ENCODE measurements at regions not wholly inside any gene's neighbourhood (a gene's known extent, or its start where the extent isn't known, plus 50 kb on each side); places are given as distances from the start of the nearest gene placed in this dataset.

DNA sequence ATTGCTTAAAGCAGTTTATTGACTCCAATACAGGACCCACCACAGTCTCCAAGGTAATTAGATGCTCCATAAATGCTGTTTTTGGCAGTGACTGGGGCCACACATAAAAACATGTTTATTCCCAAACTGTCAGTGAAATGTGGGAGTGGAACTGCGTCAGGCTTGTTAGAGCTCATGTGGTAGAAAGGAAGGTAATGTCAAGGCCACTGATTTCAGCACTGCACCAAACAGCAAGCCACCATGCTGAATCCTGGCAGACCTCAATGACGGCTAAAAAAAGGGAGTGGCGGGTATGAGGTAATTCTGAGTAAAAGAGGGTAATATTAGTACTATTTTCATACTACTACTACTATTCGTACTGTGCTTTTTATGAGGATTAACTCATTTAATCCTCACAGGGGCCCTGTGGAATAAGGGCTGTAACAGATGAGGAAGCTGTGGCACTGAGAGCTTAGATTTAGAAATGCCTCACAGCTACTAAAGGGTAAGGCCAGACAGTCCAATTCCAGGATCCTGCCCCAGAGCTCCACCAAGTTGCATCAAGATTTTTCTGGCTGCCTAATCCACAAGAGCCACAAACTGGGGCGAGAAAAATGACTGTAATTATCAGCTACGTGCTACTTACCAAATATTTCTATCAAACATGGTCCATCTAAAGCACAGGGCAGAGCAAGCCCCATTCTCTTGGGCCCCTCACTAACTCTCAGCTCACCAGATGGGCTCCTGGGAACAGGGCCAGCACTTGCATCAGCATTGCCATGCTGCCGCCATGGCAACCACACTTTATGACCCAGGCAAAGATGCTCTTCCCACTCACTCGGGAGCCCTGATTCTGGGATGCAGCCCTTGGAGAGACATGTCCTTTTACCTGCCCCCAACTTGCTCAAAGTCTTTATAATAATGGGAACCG is 83.6 kb upstream of the SPATA12 start:
- Histone ChIP-seq H3K36me3 (ENCODE audit: control insufficient read depth in 3 of 3, insufficient read depth in 3 of 3, low read length in 3 of 3) (no peaks in the 10 kb centered on the region), H3K4me3 (ENCODE audit: low read length in 3 of 3) (no peak overlapping the region), H3K9me3 (ENCODE audit: control insufficient read depth in 3 of 3, low read length in 3 of 3) (no peaks in the 10 kb centered on the region), H3K9ac (ENCODE audit: low read depth in 1 of 3, low read length in 3 of 3) (no peak overlapping the region), H3K27me3 (ENCODE audit: control insufficient read depth in 3 of 3, insufficient read depth in 3 of 3, low read length in 3 of 3) (no peaks in the 10 kb centered on the region), H3K27ac (ENCODE audit: low read depth, low read length) (peak overlapping the region; percentile 34), H3K4me1 (ENCODE audit: control insufficient read depth in 3 of 3, insufficient read depth in 3 of 3, low read length in 3 of 3) (peaks cover 0 to 3% (median 0%) of the 10 kb centered on the region in 3 donors)

GRCh38 chr3:56975567-56975966 is 84.9 kb upstream of the SPATA12 start:
- H3K27me3 ChIP-seq (ENCODE audit: control insufficient read depth in 3 of 3, insufficient read depth in 3 of 3, low read length in 3 of 3) = no peaks in the 10 kb centered on the region
- H3K9ac ChIP-seq (ENCODE audit: low read depth in 1 of 3, low read length in 3 of 3) = no peak overlapping the region
- no peak overlapping the region for H3K27ac ChIP-seq (ENCODE audit: low read depth, low read length)
- no peaks in the 10 kb centered on the region for H3K36me3 ChIP-seq (ENCODE audit: control insufficient read depth in 3 of 3, insufficient read depth in 3 of 3, low read length in 3 of 3)
- no peaks in the 10 kb centered on the region for H3K9me3 ChIP-seq (ENCODE audit: control insufficient read depth in 3 of 3, low read length in 3 of 3)
- no peaks in the 10 kb centered on the region for H3K4me1 ChIP-seq (ENCODE audit: control insufficient read depth in 3 of 3, insufficient read depth in 3 of 3, low read length in 3 of 3)
- H3K4me3 ChIP-seq (ENCODE audit: low read length in 3 of 3) = no peak overlapping the region

- no peak overlapping the region for H3K27ac ChIP-seq (ENCODE audit: low read depth, low read length)
- H3K9ac ChIP-seq (ENCODE audit: low read depth in 1 of 3, low read length in 3 of 3) = no peak overlapping the region
These were observed 86.1 kb upstream of the SPATA12 start for GRCh38 chr3:56974247-56974930.

GRCh38 chr3:56971816-56972215 is 88.6 kb upstream of the SPATA12 start:
- Histone ChIP-seq H3K9me3 (ENCODE audit: control insufficient read depth in 3 of 3, low read length in 3 of 3) (no peaks in the 10 kb centered on the region), H3K9ac (ENCODE audit: low read depth in 1 of 3, low read length in 3 of 3) (no peak overlapping the region), H3K4me3 (ENCODE audit: low read length in 3 of 3) (no peak overlapping the region), H3K4me1 (ENCODE audit: control insufficient read depth in 3 of 3, insufficient read depth in 3 of 3, low read length in 3 of 3) (no peaks in the 10 kb centered on the region), H3K27ac (ENCODE audit: low read depth, low read length) (no peak overlapping the region), H3K27me3 (ENCODE audit: control insufficient read depth in 3 of 3, insufficient read depth in 3 of 3, low read length in 3 of 3) (no peaks in the 10 kb centered on the region), H3K36me3 (ENCODE audit: control insufficient read depth in 3 of 3, insufficient read depth in 3 of 3, low read length in 3 of 3) (no peaks in the 10 kb centered on the region)

More at GRCh38 chr3:56974247-56974930, 86.1 kb upstream of the SPATA12 start:
- no peak overlapping the region for H3K4me3 ChIP-seq (ENCODE audit: low read length in 3 of 3)
- H3K9me3 ChIP-seq (ENCODE audit: control insufficient read depth in 3 of 3, low read length in 3 of 3) = no peaks in the 10 kb centered on the region
- no peaks in the 10 kb centered on the region for H3K36me3 ChIP-seq (ENCODE audit: control insufficient read depth in 3 of 3, insufficient read depth in 3 of 3, low read length in 3 of 3)
- no peaks in the 10 kb centered on the region for H3K27me3 ChIP-seq (ENCODE audit: control insufficient read depth in 3 of 3, insufficient read depth in 3 of 3, low read length in 3 of 3)
- no peaks in the 10 kb centered on the region for H3K4me1 ChIP-seq (ENCODE audit: control insufficient read depth in 3 of 3, insufficient read depth in 3 of 3, low read length in 3 of 3)

GRCh38 chr3:56971261-56971660 is 89.2 kb upstream of the SPATA12 start:
- no peak overlapping the region for H3K27ac ChIP-seq (ENCODE audit: low read depth, low read length)
- no peak overlapping the region for H3K9ac ChIP-seq (ENCODE audit: low read depth in 1 of 3, low read length in 3 of 3)
- no peaks in the 10 kb centered on the region for H3K27me3 ChIP-seq (ENCODE audit: control insufficient read depth in 3 of 3, insufficient read depth in 3 of 3, low read length in 3 of 3)
- no peak overlapping the region for H3K4me3 ChIP-seq (ENCODE audit: low read length in 3 of 3)
- no peaks in the 10 kb centered on the region for H3K4me1 ChIP-seq (ENCODE audit: control insufficient read depth in 3 of 3, insufficient read depth in 3 of 3, low read length in 3 of 3)
- H3K36me3 ChIP-seq (ENCODE audit: control insufficient read depth in 3 of 3, insufficient read depth in 3 of 3, low read length in 3 of 3) = no peaks in the 10 kb centered on the region
- no peaks in the 10 kb centered on the region for H3K9me3 ChIP-seq (ENCODE audit: control insufficient read depth in 3 of 3, low read length in 3 of 3)

GRCh38 chr3:56970461-56970879 is 90.0 kb upstream of the SPATA12 start:
- no peaks in the 10 kb centered on the region for H3K4me1 ChIP-seq (ENCODE audit: control insufficient read depth in 3 of 3, insufficient read depth in 3 of 3, low read length in 3 of 3)
- H3K9ac ChIP-seq (ENCODE audit: low read depth in 1 of 3, low read length in 3 of 3) = no peak overlapping the region
- no peak overlapping the region for H3K4me3 ChIP-seq (ENCODE audit: low read length in 3 of 3)
- no peaks in the 10 kb centered on the region for H3K36me3 ChIP-seq (ENCODE audit: control insufficient read depth in 3 of 3, insufficient read depth in 3 of 3, low read length in 3 of 3)
- no peaks in the 10 kb centered on the region for H3K9me3 ChIP-seq (ENCODE audit: control insufficient read depth in 3 of 3, low read length in 3 of 3)
- H3K27me3 ChIP-seq (ENCODE audit: control insufficient read depth in 3 of 3, insufficient read depth in 3 of 3, low read length in 3 of 3) = no peaks in the 10 kb centered on the region
- H3K27ac ChIP-seq (ENCODE audit: low read depth, low read length) = no peak overlapping the region

DNA sequence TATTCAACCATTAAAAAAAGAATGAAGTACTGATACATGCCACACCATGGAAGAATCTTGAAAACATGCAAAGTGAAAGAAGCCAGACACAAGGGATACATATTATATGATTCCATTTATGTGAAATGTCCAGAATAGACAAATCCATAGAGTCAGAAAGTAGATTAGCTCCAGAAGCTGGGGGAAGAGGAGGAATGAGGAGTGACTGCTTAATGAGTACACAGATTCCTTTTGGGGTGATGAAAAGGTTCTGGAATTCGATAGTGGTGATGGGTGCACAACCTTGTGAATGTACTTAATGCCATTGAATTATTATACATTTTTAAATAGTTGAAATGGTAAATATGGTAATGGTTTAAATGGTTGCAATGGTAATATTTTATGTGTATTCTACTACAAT is 90.6 kb upstream of the SPATA12 start:
- H3K27me3 ChIP-seq (ENCODE audit: control insufficient read depth in 3 of 3, insufficient read depth in 3 of 3, low read length in 3 of 3) = no peaks in the 10 kb centered on the region
- no peak overlapping the region for H3K27ac ChIP-seq (ENCODE audit: low read depth, low read length)
- H3K36me3 ChIP-seq (ENCODE audit: control insufficient read depth in 3 of 3, insufficient read depth in 3 of 3, low read length in 3 of 3) = no peaks in the 10 kb centered on the region
- no peak overlapping the region for H3K9ac ChIP-seq (ENCODE audit: low read depth in 1 of 3, low read length in 3 of 3)
- no peak overlapping the region for H3K4me3 ChIP-seq (ENCODE audit: low read length in 3 of 3)
- no peaks in the 10 kb centered on the region for H3K4me1 ChIP-seq (ENCODE audit: control insufficient read depth in 3 of 3, insufficient read depth in 3 of 3, low read length in 3 of 3)
- H3K9me3 ChIP-seq (ENCODE audit: control insufficient read depth in 3 of 3, low read length in 3 of 3) = no peaks in the 10 kb centered on the region

GRCh38 chr3:56966509-56966908 is 94.0 kb upstream of the SPATA12 start:
- H3K4me1 ChIP-seq (ENCODE audit: control insufficient read depth in 3 of 3, insufficient read depth in 3 of 3, low read length in 3 of 3) = no peaks in the 10 kb centered on the region
- no peak overlapping the region for H3K9ac ChIP-seq (ENCODE audit: low read depth in 1 of 3, low read length in 3 of 3)
- no peaks in the 10 kb centered on the region for H3K27me3 ChIP-seq (ENCODE audit: control insufficient read depth in 3 of 3, insufficient read depth in 3 of 3, low read length in 3 of 3)
- no peak overlapping the region for H3K27ac ChIP-seq (ENCODE audit: low read depth, low read length)
- no peaks in the 10 kb centered on the region for H3K9me3 ChIP-seq (ENCODE audit: control insufficient read depth in 3 of 3, low read length in 3 of 3)
- no peaks in the 10 kb centered on the region for H3K36me3 ChIP-seq (ENCODE audit: control insufficient read depth in 3 of 3, insufficient read depth in 3 of 3, low read length in 3 of 3)
- no peak overlapping the region for H3K4me3 ChIP-seq (ENCODE audit: low read length in 3 of 3)

GRCh38 chr3:56966104-56966503 is 94.4 kb upstream of the SPATA12 start:
- no peaks in the 10 kb centered on the region for H3K4me1 ChIP-seq (ENCODE audit: control insufficient read depth in 3 of 3, insufficient read depth in 3 of 3, low read length in 3 of 3)
- no peak overlapping the region for H3K9ac ChIP-seq (ENCODE audit: low read depth in 1 of 3, low read length in 3 of 3)
- no peak overlapping the region for H3K4me3 ChIP-seq (ENCODE audit: low read length in 3 of 3)
- no peaks in the 10 kb centered on the region for H3K27me3 ChIP-seq (ENCODE audit: control insufficient read depth in 3 of 3, insufficient read depth in 3 of 3, low read length in 3 of 3)
- no peak overlapping the region for H3K27ac ChIP-seq (ENCODE audit: low read depth, low read length)
- no peaks in the 10 kb centered on the region for H3K36me3 ChIP-seq (ENCODE audit: control insufficient read depth in 3 of 3, insufficient read depth in 3 of 3, low read length in 3 of 3)
- H3K9me3 ChIP-seq (ENCODE audit: control insufficient read depth in 3 of 3, low read length in 3 of 3) = no peaks in the 10 kb centered on the region

GRCh38 chr3:56962922-56963321 is 97.5 kb upstream of the SPATA12 start:
- Histone ChIP-seq H3K27ac (ENCODE audit: low read depth, low read length) (no peak overlapping the region), H3K27me3 (ENCODE audit: control insufficient read depth in 3 of 3, insufficient read depth in 3 of 3, low read length in 3 of 3) (no peaks in the 10 kb centered on the region), H3K4me3 (ENCODE audit: low read length in 3 of 3) (no peak overlapping the region), H3K9ac (ENCODE audit: low read depth in 1 of 3, low read length in 3 of 3) (no peak overlapping the region), H3K36me3 (ENCODE audit: control insufficient read depth in 3 of 3, insufficient read depth in 3 of 3, low read length in 3 of 3) (no peaks in the 10 kb centered on the region), H3K4me1 (ENCODE audit: control insufficient read depth in 3 of 3, insufficient read depth in 3 of 3, low read length in 3 of 3) (no peaks in the 10 kb centered on the region), H3K9me3 (ENCODE audit: control insufficient read depth in 3 of 3, low read length in 3 of 3) (no peaks in the 10 kb centered on the region)

Data from skeletal muscle tissue (tissue), 3 donors.